Endothelial cell of hepatic sinusoid (primary cell): ENCODE measurements at regions not wholly inside any gene's neighbourhood (a gene's known extent, or its start where the extent isn't known, plus 50 kb on each side); places are given as distances from the start of the nearest gene placed in this dataset.

Source experiments
- in situ Hi-C: cut with HindIII; loops from 2 replicates; pipeline ENCODE4 v1.10.0; 2017; ENCODE audit warnings: low sequenced_read_pairs

GRCh38 chr18:67072791-67073190, 443.7 kb downstream of the DSEL start:
- in situ Hi-C loops, result no loop called here

GRCh38 chr18:67068608-67069007, 447.9 kb downstream of the DSEL start:
- in situ Hi-C loops, result no loop called here

DNA sequence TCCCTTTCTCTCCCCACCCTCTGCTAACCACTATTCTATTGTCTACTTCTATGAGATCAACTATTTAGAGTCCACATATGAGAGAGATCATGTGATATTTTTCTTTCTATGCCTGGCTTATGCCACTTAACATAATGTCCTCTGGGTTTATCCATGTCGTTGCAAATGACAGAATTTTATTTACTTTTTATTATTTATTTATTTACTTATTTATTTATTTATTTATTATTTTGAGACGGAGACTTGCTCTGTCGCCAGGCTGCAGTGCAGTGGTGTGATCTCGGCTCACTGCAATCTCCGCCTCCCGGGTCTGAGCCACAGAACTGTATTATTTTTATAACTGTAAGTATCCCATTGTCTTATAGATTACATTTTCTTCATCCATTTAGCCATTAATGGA, 443.4 kb upstream of the CDH19 start:
- in situ Hi-C loops, result no loop called here

DNA sequence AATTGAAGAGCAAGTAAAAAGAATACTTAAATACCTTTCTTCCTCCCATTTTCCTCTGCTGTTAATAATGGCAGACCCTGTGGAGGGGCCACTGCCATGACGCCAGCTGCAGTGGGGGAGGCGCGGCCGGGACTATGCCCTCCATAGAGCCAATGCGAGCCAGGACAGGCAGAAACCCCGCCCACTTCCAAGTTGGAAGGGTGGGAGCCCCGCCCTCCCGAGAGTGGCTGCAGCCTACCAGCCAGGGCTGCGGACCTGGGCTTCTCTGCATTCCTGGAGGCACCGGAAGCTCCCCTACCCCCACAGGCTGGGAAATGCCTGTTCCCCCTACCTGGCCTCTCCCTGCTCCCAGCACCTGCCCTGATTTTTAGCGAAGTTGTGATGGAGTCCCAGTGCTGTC, 439.4 kb upstream of the CDH19 start:
- in situ Hi-C loops, result no loop called here

- in situ Hi-C loops, result no loop called here
These were observed 437.4 kb upstream of the CDH19 start for GRCh38 chr18:67041334-67041733.

- in situ Hi-C loops, result no loop called here
These were observed 431.1 kb upstream of the CDH19 start for GRCh38 chr18:67035026-67035425.

- in situ Hi-C loops, result no loop called here
These were observed 419.2 kb upstream of the CDH19 start for GRCh38 chr18:67023059-67023458.

- in situ Hi-C loops, result no loop called here
These were observed 407.0 kb upstream of the CDH19 start for GRCh38 chr18:67010919-67011318.

- in situ Hi-C loops, result no loop called here
These were observed 404.1 kb upstream of the CDH19 start for GRCh38 chr18:67007999-67008398.

DNA sequence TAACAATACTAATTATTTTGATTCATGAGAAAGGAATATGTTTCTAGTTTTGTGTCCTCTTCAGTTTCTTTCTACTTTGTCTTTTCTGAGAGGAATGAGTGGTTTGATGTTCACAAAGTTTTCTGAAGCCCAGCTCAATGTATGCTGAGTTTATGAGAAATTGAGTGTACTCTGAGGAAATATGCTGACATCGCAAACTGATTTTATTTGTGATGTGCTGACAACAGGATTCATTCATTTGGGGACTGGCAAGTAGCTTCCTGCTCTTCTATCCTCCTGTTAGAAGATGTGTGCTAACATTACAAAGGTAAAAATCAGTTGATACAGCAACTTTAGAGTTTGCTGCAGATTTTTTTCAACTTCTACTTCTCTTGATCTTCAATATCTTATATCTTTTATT, 403.2 kb upstream of the CDH19 start:
- in situ Hi-C loops, result no loop called here

DNA sequence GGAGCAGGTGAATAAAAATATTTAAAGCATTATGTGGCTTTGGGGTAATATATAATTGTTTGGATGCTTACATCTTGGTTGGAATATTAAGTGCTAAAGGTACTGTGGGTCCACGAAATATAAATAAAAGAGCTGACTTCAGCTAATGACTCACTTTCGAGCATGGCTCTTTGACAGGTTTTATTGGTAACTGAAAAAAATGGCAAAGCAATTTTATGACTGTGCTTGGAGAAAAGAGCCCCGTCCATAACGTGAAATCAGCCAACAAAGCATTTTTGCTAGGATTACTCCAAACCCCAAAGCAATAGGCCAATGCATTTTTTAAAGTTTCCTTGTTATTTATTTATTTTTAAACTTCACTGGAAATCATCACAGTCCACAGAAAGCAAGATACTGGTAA, 397.2 kb upstream of the CDH19 start:
- in situ Hi-C loops, result no loop called here

DNA sequence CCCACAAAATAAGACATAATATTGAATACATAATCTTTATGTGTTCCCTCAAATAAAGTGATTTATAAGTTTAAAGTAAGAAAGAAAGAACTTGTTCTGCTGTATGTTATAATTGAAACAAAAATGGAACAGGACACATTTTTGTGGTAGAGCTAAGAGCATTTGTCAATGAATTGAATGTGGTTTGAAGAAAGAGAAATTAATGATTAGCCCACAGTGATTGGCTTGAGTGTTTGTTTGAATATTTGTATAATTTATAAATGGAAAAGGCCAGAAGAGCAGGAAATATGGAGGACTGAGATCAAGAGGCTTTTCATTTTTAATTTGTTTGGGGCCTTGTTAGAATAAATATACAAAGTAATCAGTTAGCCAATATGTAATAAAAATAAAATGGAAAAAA, 395.1 kb upstream of the CDH19 start:
- in situ Hi-C loops, result no loop called here

GRCh38 chr18:66995270-66995669, 391.4 kb upstream of the CDH19 start:
- in situ Hi-C loops, result no loop called here

GRCh38 chr18:66994790-66995189, 390.9 kb upstream of the CDH19 start:
- in situ Hi-C loops, result no loop called here

DNA sequence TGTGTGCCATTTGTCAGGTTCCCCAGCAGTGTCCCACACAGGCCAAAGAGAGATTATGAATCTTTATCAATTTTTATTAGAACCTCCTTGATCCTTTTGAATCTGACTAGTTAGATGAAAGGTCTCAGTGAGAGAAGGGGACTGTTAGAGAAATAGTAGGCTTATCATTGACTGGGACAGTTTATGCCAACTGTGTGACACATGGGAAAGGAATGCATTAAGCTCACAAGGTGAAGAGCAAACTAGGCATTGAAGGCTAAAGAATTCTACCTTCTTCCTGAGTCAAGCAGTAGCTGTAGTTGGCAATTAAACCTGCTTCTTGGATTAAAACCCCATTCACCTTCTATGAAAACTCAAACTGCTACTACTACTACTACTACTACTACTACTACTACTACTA, 389.6 kb upstream of the CDH19 start:
- in situ Hi-C loops, result no loop called here

DNA sequence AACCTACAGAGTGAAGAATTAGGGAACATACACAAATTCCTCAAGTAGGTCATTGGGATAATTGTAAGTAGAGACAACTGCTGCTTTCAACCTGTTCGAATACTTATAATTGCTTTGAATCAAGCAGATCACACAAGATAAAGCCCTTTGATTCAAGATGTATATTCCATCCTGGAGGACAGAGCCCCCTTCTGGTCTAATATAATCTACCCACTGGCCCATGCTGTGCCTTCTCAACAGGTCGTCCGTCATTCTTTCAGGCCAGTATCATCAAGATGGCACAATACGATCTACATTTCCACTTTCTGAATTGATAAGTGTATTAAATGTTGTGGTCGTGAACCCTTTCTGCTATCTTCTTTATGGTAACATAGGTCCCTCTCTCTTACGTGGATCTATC, 387.0 kb upstream of the CDH19 start:
- in situ Hi-C loops, result no loop called here

GRCh38 chr18:66979009-66979408, 375.1 kb upstream of the CDH19 start:
- in situ Hi-C loops, result no loop called here

- in situ Hi-C loops, result no loop called here
These were observed 368.8 kb upstream of the CDH19 start for GRCh38 chr18:66972681-66973080.

DNA sequence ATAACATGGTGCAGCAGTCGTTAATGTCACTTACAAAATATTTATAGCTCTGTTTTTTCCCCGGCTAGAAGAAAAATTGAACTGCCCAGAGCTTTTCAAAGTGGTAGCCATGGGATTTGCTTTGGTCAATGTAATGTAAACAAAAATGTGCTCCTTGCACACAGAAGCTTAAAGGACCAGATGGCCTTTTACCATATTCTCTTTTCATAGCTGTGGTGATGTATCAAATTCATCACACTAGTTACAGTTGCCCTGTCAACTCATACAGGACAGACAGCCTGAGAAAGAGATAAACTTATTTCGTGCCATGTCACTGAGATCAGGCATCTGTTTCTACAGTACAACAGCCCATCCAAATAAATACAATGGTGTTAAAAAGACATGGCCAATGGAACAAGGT, 368.1 kb upstream of the CDH19 start:
- in situ Hi-C loops, result no loop called here

DNA sequence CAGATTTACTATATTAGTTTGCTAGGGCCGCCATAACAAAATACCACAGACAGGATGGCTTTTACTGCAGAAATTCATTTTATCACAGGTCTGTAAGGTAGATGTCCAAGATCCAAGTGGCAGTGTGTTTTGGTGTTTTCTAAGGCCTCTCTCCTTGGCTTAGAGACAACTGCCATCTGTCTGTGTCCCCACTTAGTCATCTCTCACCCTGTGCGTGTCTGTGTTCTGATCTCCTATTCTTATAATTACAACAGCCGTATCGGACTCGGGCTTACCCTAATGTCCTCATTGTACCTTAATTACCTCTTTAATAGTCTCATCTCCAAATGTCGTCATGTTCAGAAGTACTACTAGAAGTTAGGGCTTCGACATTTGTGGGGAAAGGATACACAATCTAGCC, 362.3 kb upstream of the CDH19 start:
- in situ Hi-C loops, result no loop called here

DNA sequence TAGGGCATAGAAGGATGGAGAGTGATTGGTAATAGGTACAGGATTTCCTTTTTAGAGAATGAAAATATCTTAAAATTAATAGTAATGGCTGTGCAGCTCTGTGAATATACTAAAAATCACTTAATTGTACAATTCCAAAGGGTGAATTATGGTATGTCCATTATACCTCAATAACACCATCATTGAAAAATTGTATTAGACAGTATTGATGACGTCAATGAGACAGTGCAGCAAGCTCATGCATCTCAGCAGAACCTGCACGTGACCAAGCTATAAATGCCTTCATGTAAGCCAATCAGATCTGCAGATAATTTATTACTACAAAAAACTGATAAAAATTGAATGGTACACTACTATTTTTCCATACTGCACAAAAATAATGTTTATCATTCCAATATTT, 354.4 kb upstream of the CDH19 start:
- in situ Hi-C loops, result no loop called here

DNA sequence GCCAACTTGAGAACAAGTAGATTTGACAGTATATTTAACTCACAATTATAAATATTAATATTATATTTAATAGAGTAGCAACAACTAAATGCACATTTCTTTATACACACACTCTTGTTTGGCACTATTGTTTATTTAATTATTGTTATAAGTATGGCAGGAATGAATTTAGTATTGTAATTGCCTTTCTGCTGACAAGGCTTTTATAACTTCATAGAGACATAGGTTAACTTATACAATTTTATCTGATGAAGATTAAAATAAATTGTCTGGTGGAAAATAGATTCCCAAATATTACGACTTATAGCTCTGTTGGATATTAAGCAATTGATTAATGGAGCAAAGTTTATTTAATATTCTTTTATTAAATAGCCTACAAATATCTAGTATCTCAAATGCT, 347.9 kb upstream of the CDH19 start:
- in situ Hi-C loops, result no loop called here

DNA sequence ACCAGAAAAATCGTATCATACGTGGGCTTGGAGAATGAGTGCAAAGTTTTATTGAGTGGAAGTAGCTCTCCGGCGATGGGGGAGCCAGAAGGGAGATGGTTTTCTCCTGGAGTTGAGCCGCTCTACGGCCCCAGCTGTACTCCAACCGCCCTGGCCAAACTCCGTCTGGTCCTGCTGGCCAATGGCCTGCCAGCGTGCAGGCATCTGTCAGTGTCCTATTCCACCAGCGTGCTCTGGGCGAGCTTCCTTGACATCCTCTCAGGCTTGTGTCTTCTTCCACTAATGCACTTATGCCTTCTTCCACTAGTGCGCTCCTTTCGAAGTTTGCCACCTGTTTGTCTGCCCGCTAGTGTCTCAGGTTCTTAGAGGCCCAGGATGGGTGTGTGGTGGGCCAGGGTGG, 345.5 kb upstream of the CDH19 start:
- in situ Hi-C loops, result no loop called here

- in situ Hi-C loops, result no loop called here
These were observed 333.7 kb upstream of the CDH19 start for GRCh38 chr18:66937546-66937945.
